Kasumi-1 (cell line): ENCODE measurements at regions not wholly inside any gene's neighbourhood (a gene's known extent, or its start where the extent isn't known, plus 50 kb on each side); places are given as distances from the start of the nearest gene placed in this dataset.
"Not testable (repeated sequence)": the region's sequence is repeated elsewhere in the genome, so short reads cannot be mapped to it uniquely, and the experiment has no call there.

ENCODE experiments used
- DNase-seq, 2 experiments: peaks; one replicate each; lab custom pipeline; 2025; lab: John Stamatoyannopoulos, UW

- not testable (repeated sequence) for DNase-seq
Observed at GRCh38 chr9:65566018-65566417, 109.7 kb upstream of the ZNG1E start.

- not testable (repeated sequence) for DNase-seq
Observed at GRCh38 chr9:65519018-65519417, 156.7 kb upstream of the ZNG1E start.

- not testable (repeated sequence) for DNase-seq
Observed at GRCh38 chr9:65514465-65514864, 161.3 kb upstream of the ZNG1E start.

- not testable (repeated sequence) for DNase-seq
Observed at GRCh38 chr9:65507897-65508296, 167.8 kb upstream of the ZNG1E start.

- not testable (repeated sequence) for DNase-seq
Observed at GRCh38 chr9:65504686-65505085, 171.0 kb upstream of the ZNG1E start.

- DNase-seq, result not testable (repeated sequence)
Observed at GRCh38 chr9:65503696-65504095, 172.0 kb upstream of the ZNG1E start.

- peak; percentile 12 to 26 for DNase-seq
Observed at GRCh38 chr9:65482890-65483289, 192.8 kb upstream of the ZNG1E start.

GRCh38 chr9:65481291-65481690 lies 194.4 kb upstream of the ZNG1E start:
- not testable (repeated sequence) for DNase-seq

- DNase-seq, result not testable (repeated sequence)
Observed at GRCh38 chr9:65474891-65475290, 189.9 kb upstream of the FOXD4L5 start.

GRCh38 chr9:65473059-65473822 lies 188.2 kb upstream of the FOXD4L5 start:
- DNase-seq, result peak; percentile 73 to 85

GRCh38 chr9:65471106-65471505 lies 186.1 kb upstream of the FOXD4L5 start:
- DNase-seq, result not testable (repeated sequence)

GRCh38 chr9:65466911-65467734 lies 182.1 kb upstream of the FOXD4L5 start:
- DNase-seq, result not testable (repeated sequence)

GRCh38 chr9:65465246-65465895 lies 180.4 kb upstream of the FOXD4L5 start:
- not testable (repeated sequence) for DNase-seq

- DNase-seq, result not testable (repeated sequence)
Observed at GRCh38 chr9:65462476-65462875, 177.5 kb upstream of the FOXD4L5 start.

GRCh38 chr9:65459756-65460320 lies 174.8 kb upstream of the FOXD4L5 start:
- no peak for DNase-seq

GRCh38 chr9:65458992-65459391 lies 174.0 kb upstream of the FOXD4L5 start:
- DNase-seq, result no peak

GRCh38 chr9:65458465-65458864 lies 173.5 kb upstream of the FOXD4L5 start:
- DNase-seq, result no peak

GRCh38 chr9:65456991-65457390 lies 172.0 kb upstream of the FOXD4L5 start:
- not testable (repeated sequence) for DNase-seq

GRCh38 chr9:65455751-65456647 lies 171.0 kb upstream of the FOXD4L5 start:
- DNase-seq, result not testable (repeated sequence)

- DNase-seq, result not testable (repeated sequence)
Observed at GRCh38 chr9:65455136-65455535, 170.1 kb upstream of the FOXD4L5 start.

- DNase-seq, result not testable (repeated sequence)
Observed at GRCh38 chr9:65454666-65455065, 169.7 kb upstream of the FOXD4L5 start.
